SK-N-SH (cell line): ENCODE measurements at regions not wholly inside any gene's neighbourhood (a gene's known extent, or its start where the extent isn't known, plus 50 kb on each side); places are given as distances from the start of the nearest gene placed in this dataset.
"Not testable (repeated sequence)": the region's sequence is repeated elsewhere in the genome, so short reads cannot be mapped to it uniquely, and the experiment has no call there.

Source experiments
- CTCF ChIA-PET: fragments of 300-600, 350-600 bp; formaldehyde crosslinking; extraction: SDS; loops from one replicate; lab custom pipeline; 2021; lab: Yijun Ruan, JAX
- POLR2A ChIA-PET: fragments of 350-600 bp; sonication (Branson Sonifier 250); formaldehyde crosslinking; extraction: SDS; loops from one replicate; lab custom pipeline; 2020; ENCODE audit warnings: antibody characterized with exemption, inconsistent platforms; lab: Yijun Ruan, JAX
- DNase-seq: peaks from one replicate; pipeline ENCODE4 v3.0.0; 2012
- H2AFZ ChIP-seq: fragments of 200-600 bp; sonication (generic); 2 replicates; pipeline ENCODE4 v1.8.1; 2016; ENCODE audit warnings: antibody characterized with exemption, mild to moderate bottlenecking, low read depth
- H3F3A ChIP-seq: fragments of 200-600 bp; sonication (generic); replicated peaks from 2 replicates; pipeline ENCODE3; 2016; ENCODE audit warnings: antibody characterized with exemption, mild to moderate bottlenecking; ENCODE audit not compliant: insufficient read depth
- H3K27ac ChIP-seq, 2 experiments: fragments of 200-500 bp in 1 of 2; fragments of 200-600 bp in 1 of 2; sonication (Bioruptor generic) in 1 of 2; sonication (generic), shearing (Covaris generic) in 1 of 2; 2 replicates each; pipeline versions ENCODE4 v1.5.1 to v1.6.1; 2014 to 2016; ENCODE audit warnings: low read depth in 2 of 2, inconsistent platforms in 1 of 2, low read length in 1 of 2, mild to moderate bottlenecking in 1 of 2, mixed read lengths in 1 of 2
- H3K27me3 ChIP-seq: fragments of 200-600 bp; sonication (generic), shearing (Covaris generic); 2 replicates; pipeline ENCODE4 v1.6.1; 2016; ENCODE audit warnings: mixed run types; ENCODE audit not compliant: insufficient read depth
- H3K36me3 ChIP-seq, 2 experiments: fragments of 200-500 bp in 1 of 2; fragments of 200-600 bp in 1 of 2; sonication (Bioruptor generic) in 1 of 2; sonication (generic) in 1 of 2; replicated peaks in 1 of 2; 2 replicates each; pipeline versions ENCODE3 to v1.5.1; 2014 to 2016; ENCODE audit warnings: low read length in 1 of 2, mild to moderate bottlenecking in 1 of 2; ENCODE audit not compliant: insufficient read depth in 2 of 2, control insufficient read depth in 1 of 2
- H3K4me1 ChIP-seq, 2 experiments: fragments of 200-500 bp in 1 of 2; fragments of 200-600 bp in 1 of 2; sonication (Bioruptor generic) in 1 of 2; sonication (generic), shearing (Covaris generic) in 1 of 2; 2 replicates each; pipeline versions ENCODE4 v1.5.1 to v1.6.1; 2014 to 2016; ENCODE audit warnings: low read depth in 1 of 2, low read length in 1 of 2, mixed run types in 1 of 2; ENCODE audit not compliant: insufficient read depth in 2 of 2, control insufficient read depth in 1 of 2
- H3K4me2 ChIP-seq: fragments of 200-600 bp; sonication (generic), shearing (Covaris generic); 2 replicates; pipeline ENCODE4 v1.6.1; 2017; ENCODE audit warnings: mixed run types
- H3K4me3 ChIP-seq, 2 experiments: fragments of 200-500 bp in 1 of 2; fragments of 200-600 bp in 1 of 2; sonication (Bioruptor generic) in 1 of 2; sonication (generic), shearing (Covaris generic) in 1 of 2; 2 replicates each; pipeline versions ENCODE4 v1.5.1 to v1.8.1; 2014 to 2016; ENCODE audit warnings: low read depth in 2 of 2, inconsistent platforms in 1 of 2, low read length in 1 of 2, mild to moderate bottlenecking in 1 of 2, mixed read lengths in 1 of 2, moderate library complexity in 1 of 2
- H3K79me2 ChIP-seq: fragments of 200-600 bp; sonication (generic); 2 replicates; pipeline ENCODE4 v1.8.1; 2017; ENCODE audit warnings: mild to moderate bottlenecking; ENCODE audit not compliant: insufficient read depth
- H3K9ac ChIP-seq: fragments of 200-600 bp; sonication (generic); 2 replicates; pipeline ENCODE4 v1.6.1; 2017; ENCODE audit warnings: mixed run types
- H3K9me2 ChIP-seq: fragments of 200-600 bp; sonication (generic); 2 replicates; pipeline ENCODE4 v1.6.1; 2017; ENCODE audit warnings: mixed run types
- H3K9me3 ChIP-seq: fragments of 200-600 bp; sonication (generic); 2 replicates; pipeline ENCODE4 v1.6.1; 2017; ENCODE audit warnings: mixed run types, mild to moderate bottlenecking, moderate library complexity
- H4K20me1 ChIP-seq: fragments of 200-600 bp; sonication (generic); 2 replicates; pipeline ENCODE4 v1.6.1; 2017; ENCODE audit warnings: mild to moderate bottlenecking, mixed run types; ENCODE audit not compliant: insufficient read depth
- CHD2 ChIP-seq: fragments of 150-350 bp; IDR thresholded peaks from 2 replicates; pipeline ENCODE4 v1.6.1; 2018; ENCODE audit warnings: low read length; ENCODE audit not compliant: partially characterized antibody
- ELF1 ChIP-seq: IDR thresholded peaks from 2 replicates; pipeline ENCODE4 v1.4.0; 2012
- EP300 ChIP-seq, 2 experiments: IDR thresholded peaks; 2 replicates each; pipeline versions ENCODE4 v1.4.0 to v1.6.1; 2012; ENCODE audit warnings: borderline replicate concordance in 1 of 2, low read depth in 1 of 2, low read length in 1 of 2
- FOSL2 ChIP-seq: IDR thresholded peaks from 2 replicates; pipeline ENCODE4 v1.4.0; 2012; ENCODE audit warnings: low read depth, mild to moderate bottlenecking, moderate library complexity, borderline replicate concordance
- FOXJ3 ChIP-seq: sonication (generic); formaldehyde crosslinking; IDR thresholded peaks from 2 replicates; pipeline ENCODE4 v1.5.1; 2020; ENCODE audit warnings: mild to moderate bottlenecking, missing genetic modification reagents
- FOXM1 ChIP-seq: IDR thresholded peaks from 2 replicates; pipeline ENCODE4 v1.4.0; 2012; ENCODE audit warnings: low read depth, mild to moderate bottlenecking
- GATA2 ChIP-seq: sonication (generic); formaldehyde crosslinking; IDR thresholded peaks from 2 replicates; pipeline ENCODE4 v1.5.0; 2020; ENCODE audit warnings: mild to moderate bottlenecking, missing genetic modification reagents
- IRF3 ChIP-seq: fragments of 150-350 bp; IDR thresholded peaks from 2 replicates; pipeline ENCODE4 v1.6.1; 2016; ENCODE audit warnings: mild to moderate bottlenecking, low read depth, low read length
- MAX ChIP-seq: IDR thresholded peaks from 2 replicates; pipeline ENCODE4 v1.4.0; 2012; ENCODE audit warnings: low read depth
- MEF2A ChIP-seq: IDR thresholded peaks from 2 replicates; pipeline ENCODE4 v1.4.0; 2012; ENCODE audit warnings: low read depth, borderline replicate concordance
- POLR2AphosphoS5 ChIP-seq: IDR thresholded peaks from 2 replicates; pipeline ENCODE4 v1.6.1; 2012; ENCODE audit warnings: low read depth, low read length
- SMC3 ChIP-seq: IDR thresholded peaks from 2 replicates; pipeline ENCODE4 v1.6.1; 2012; ENCODE audit warnings: low read depth, low read length, improper control_type of control experiment
- TCF12 ChIP-seq: IDR thresholded peaks from 2 replicates; pipeline ENCODE4 v1.4.0; 2012
- YY1 ChIP-seq: IDR thresholded peaks from 2 replicates; pipeline ENCODE4 v1.4.0; 2012; ENCODE audit warnings: low read depth, mild to moderate bottlenecking
- ZBTB33 ChIP-seq: IDR thresholded peaks from 2 replicates; pipeline ENCODE4 v1.4.0; 2012; ENCODE audit warnings: low read depth, borderline replicate concordance
- WGBS: methylation state at CpG from one replicate; pipeline ENCODE4 v1.1.6; 2017; ENCODE audit warnings: low lambda C conversion rate; 5-methylcytosine and 5-hydroxymethylcytosine counted together

- WGBS = 24% methylated on average over 6 of the region's 7 CpGs
- Histone ChIP-seq H3K4me2 (no peak overlapping the region), H3K9me2 (no peaks in the 10 kb centered on the region), H3K27me3 (no peaks in the 10 kb centered on the region), H3K4me1 (no peaks in the 10 kb centered on the region), H3K36me3 (no peaks in the 10 kb centered on the region), H3K4me3 (no peak overlapping the region), H3K9ac (no peak overlapping the region), H3K79me2 (no peaks in the 10 kb centered on the region), H3F3A (no peaks in the 10 kb centered on the region), H3K27ac (no peak overlapping the region), H4K20me1 (no peaks in the 10 kb centered on the region), H2AFZ (no peak overlapping the region)
- POLR2A ChIA-PET = no interaction called here
- DNase-seq = no peak
- CTCF ChIA-PET = interaction anchor here (1.1 to 1.6 kb wide), 2 partner anchors 15 to 94 kb away, joined by 3 to 5 read pairs; no protein-coding TSS in a partner anchor
- TF ChIP-seq GATA2 (no peak), FOXM1 (no peak), POLR2AphosphoS5 (no peak), ZBTB33 (no peak), CHD2 (no peak), TCF12 (no peak), MEF2A (no peak), ELF1 (no peak), MAX (no peak), SMC3 (no peak), FOXJ3 (CRISPR knock-in tag) (no peak), FOSL2 (no peak), YY1 (no peak), EP300 (IDR thresholded peaks at IDR 0.05; ENCODE audit: borderline replicate concordance in 1 of 2, low read depth in 1 of 2, low read length in 1 of 2) (no peak), IRF3 (no peak)
- TF ChIP-seq, all 33 proteins: peak for 0
- no peaks in the 10 kb centered on the region for H3K9me3 ChIP-seq
These were observed 112.7 kb upstream of the IQSEC1 start for GRCh38 chr3:13185737-13186434.

- CTCF ChIA-PET, H3F3A ChIP-seq, DNase-seq, H3K9ac ChIP-seq, H3K36me3 ChIP-seq, POLR2A ChIA-PET, H3K4me1 ChIP-seq, H3K9me3 ChIP-seq, H4K20me1 ChIP-seq, H3K9me2 ChIP-seq, H3K27me3 ChIP-seq, H3K79me2 ChIP-seq, H2AFZ ChIP-seq, H3K4me3 ChIP-seq, H3K4me2 ChIP-seq, H3K27ac ChIP-seq: not testable (repeated sequence)
- 74% methylated on average over 17 of the region's 32 CpGs for WGBS
These were observed 106.5 kb upstream of the IQSEC1 start for GRCh38 chr3:13179582-13180210.
